D721Med (cell line): ENCODE measurements at regions not wholly inside any gene's neighbourhood (a gene's known extent, or its start where the extent isn't known, plus 50 kb on each side); places are given as distances from the start of the nearest gene placed in this dataset.
"Not testable (repeated sequence)": the region's sequence is repeated elsewhere in the genome, so short reads cannot be mapped to it uniquely, and the experiment has no call there.

Experiments
- DNase-seq: peaks from one replicate; pipeline ENCODE4 v3.0.0; 2011; ENCODE audit warnings: low spot score; ENCODE audit not compliant: insufficient read length
- FAIRE-seq: peaks from 2 replicates; lab custom pipeline; 2011; peaks lifted over from hg19 to GRCh38; lab: Jason Lieb, UNC
- TF ChIP-seq, protein P1 (sequence below): IDR thresholded peaks from 2 replicates; pipeline ENCODE4 v1.5.1; 2012; ENCODE audit warnings: mild to moderate bottlenecking, control low read depth; ENCODE audit not compliant: insufficient read depth; ENCODE audit errors: missing control alignments

DNA sequence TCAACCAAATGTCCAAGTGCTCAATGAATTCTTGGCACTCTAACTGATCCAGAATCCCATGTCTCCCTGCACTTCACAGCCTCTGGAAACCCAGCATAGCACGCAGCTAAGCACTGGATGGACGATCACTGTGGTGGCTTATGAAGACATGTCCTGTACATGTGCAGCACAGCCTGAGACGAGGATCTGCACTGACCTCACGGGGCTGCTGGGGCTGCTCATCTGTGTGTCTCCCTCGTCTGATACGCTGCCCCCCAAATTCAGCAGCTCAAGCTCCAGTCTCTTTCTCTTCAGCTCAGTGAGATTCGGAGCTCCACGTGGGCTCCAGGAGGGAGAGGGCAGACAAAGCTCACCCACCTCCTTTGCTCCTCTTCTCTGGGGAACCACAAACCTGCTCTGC, 126.9 kb downstream of the CPZ start:
- no peak for FAIRE-seq

DNA sequence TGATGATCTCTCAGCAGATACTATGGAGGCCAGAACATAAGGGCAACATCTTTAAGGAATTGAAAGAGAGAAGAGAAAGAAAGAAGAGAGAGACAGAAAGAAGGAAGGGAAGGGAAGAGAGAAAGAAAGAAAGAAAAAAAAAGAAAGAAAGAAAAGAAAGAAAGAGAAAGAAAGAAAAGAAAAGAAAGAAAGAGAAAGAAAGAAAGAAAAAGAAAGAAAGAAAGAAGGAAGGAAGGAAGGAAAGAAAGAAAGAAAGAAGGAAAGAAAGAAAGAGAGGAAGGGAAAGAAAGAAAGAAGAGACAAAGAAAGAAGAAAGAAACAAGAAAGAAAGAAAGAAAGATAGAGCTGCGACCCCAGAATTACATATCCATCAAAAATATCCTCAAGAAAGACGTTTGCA, 124.9 kb downstream of the CPZ start:
- FAIRE-seq, DNase-seq: not testable (repeated sequence)

More for the DNA sequence above, 126.9 kb downstream of the CPZ start:
- TF ChIP-seq, protein P1, sequence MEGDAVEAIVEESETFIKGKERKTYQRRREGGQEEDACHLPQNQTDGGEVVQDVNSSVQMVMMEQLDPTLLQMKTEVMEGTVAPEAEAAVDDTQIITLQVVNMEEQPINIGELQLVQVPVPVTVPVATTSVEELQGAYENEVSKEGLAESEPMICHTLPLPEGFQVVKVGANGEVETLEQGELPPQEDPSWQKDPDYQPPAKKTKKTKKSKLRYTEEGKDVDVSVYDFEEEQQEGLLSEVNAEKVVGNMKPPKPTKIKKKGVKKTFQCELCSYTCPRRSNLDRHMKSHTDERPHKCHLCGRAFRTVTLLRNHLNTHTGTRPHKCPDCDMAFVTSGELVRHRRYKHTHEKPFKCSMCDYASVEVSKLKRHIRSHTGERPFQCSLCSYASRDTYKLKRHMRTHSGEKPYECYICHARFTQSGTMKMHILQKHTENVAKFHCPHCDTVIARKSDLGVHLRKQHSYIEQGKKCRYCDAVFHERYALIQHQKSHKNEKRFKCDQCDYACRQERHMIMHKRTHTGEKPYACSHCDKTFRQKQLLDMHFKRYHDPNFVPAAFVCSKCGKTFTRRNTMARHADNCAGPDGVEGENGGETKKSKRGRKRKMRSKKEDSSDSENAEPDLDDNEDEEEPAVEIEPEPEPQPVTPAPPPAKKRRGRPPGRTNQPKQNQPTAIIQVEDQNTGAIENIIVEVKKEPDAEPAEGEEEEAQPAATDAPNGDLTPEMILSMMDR: no peak
- DNase-seq: no peak

DNA sequence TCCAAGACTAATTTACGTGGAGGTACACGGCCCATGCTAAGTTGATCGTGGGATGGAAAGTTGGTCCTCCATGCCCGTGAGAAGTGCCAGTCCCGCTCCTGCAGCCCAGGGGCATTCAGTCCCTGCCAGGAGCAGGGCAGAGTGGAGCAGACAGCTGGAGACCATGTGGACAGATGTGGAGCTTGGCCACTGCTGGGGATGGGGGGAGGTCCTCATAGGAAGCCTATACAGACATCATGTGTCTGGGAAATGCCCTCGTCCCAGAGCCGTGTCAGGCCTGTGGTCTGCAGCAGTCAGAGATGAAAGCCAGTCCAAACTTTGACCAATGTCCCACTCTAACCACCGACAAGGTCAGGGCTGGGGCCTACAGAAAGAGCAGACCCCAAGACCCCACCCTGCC, 118.4 kb downstream of the CPZ start:
- no peak for FAIRE-seq
- TF ChIP-seq, protein P1: no peak
- DNase-seq: no peak

DNA sequence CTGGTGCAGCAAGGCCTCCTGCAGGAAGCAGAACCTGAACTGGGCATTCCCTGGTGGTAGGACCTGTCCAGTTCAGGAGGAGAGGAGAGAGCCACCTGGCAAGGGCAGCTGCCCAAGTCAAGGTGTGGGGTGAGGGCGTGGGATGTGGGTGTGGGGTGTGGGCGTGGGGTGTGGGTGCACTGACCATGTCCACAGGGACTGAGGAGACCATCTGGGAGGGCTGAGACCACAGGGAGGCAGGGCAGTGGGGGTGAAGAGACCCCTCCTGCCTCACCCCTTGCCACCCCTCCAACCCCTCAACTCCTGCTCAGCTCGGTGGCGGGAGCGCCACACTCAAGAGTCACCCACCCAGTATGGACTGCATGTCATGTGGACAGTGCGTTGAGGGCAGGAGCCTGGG, 117.9 kb downstream of the CPZ start:
- DNase-seq: no peak
- TF ChIP-seq, protein P1: no peak
- no peak for FAIRE-seq

DNA sequence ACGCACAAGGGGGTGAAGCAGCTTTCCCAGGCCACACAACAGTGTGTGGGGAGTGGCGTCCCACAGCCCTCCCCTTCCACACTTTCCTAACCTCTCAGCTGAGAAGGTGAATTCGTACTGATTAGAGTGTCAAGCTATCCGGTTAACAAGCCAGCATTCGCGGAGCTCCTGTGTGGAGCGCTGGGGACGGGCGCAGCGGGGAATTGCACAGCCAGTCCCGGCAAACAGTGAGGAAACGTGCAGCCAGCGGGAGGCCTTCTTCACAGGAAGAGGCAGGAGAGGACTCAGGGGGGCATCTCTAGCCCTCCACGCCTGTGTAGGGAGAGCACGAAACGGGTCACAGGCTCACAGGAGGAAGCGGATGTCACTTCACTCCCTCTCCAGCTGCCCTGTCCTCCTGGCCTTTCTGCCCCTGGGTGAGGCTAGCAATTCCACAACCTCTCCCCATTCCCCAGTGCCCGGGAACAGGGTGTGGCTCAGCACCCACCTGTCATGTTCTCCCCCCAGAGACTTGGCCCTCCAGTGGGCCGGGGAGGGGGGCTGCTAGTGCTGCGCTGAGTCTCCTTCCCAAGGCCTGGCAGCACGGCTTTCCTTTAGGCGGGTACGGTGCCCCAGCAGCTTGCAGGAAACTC, 117.3 kb downstream of the CPZ start:
- DNase-seq (no peak), FAIRE-seq (no peak)
- TF ChIP-seq, protein P1: no peak

DNA sequence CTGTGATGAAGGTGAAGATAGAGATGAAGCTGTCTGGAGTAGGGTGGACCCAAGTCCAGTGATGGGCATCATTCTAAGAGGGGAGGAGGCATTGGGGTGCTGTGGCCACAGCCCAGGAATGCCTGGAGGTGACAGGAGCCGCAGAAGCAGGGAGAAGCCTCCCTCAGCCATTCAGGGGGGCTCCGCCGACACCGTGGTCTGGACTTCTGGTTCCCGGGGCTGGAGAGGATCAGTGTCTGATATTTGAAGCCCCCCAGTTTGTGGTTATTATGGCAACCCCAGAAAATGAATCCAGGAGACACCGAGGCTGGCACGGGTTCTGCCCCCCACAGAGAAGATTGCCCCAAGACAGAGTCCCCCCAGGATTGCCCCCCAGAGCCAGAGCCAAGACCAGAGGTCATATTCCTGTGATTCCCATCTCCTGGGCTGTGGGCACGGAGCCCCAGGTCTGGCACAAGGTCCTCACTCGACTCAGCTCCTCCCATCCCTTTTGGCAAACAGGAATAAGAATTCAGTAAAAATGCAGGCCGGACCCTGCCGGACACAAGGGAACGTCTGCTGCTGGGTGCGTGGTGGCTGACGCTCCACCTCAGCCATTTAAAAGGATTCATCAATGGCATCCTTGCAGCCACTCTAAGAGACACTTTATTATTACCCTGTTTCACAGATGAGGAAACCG, 116.6 kb downstream of the CPZ start:
- no peak for FAIRE-seq
- DNase-seq: no peak
- TF ChIP-seq, protein P1: no peak

DNA sequence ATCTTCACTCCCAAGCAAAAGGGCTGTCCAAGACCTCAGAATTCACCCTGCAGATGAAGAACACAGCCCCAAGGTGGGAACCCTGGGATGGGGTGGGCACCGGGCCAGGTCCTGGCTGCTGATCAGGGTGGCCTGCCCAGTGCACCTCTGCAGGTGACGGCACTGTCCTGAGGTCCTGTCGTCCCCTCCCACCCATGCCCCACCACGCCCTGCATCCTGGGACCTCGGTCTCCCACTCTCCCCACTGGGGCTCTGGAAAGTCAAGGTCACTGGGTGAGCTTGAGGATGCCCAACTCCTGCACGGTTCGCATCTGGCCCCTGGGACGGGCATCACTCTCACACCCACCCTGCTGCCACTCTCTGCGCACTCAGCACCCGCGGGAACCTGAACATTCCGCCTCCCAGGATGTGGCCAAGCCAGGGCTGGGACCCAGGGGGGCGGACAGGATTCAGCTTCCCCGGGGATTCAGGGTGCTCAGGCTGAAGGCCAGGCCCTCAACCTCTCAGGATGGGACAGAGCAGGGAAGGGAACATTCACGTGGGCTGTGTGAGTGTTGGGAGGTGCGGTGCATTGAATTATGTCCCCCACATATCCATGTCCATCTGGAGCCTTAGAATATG, 115.9 kb downstream of the CPZ start:
- TF ChIP-seq, protein P1: no peak
- FAIRE-seq (no peak), DNase-seq (no peak)
